Gastrocnemius medialis (tissue), 4 donors: ENCODE measurements at regions not wholly inside any gene's neighbourhood (a gene's known extent, or its start where the extent isn't known, plus 50 kb on each side); places are given as distances from the start of the nearest gene placed in this dataset.
"Not testable (repeated sequence)": the region's sequence is repeated elsewhere in the genome, so short reads cannot be mapped to it uniquely, and the experiment has no call there.

Experiments used
- ATAC-seq, 2 donors: fragments of 150-250 bp; one replicate each; pipeline ENCODE4 v1.9.1; 2016
- DNase-seq, 2 donors: peaks; one replicate each; pipeline ENCODE4 v3.0.0-alpha.2; 2019
- H3K27ac ChIP-seq, 4 donors: fragments of 200-600 bp; sonication (generic); 1 replicate in 1 of 4; 2 replicates in 3 of 4; pipeline ENCODE4 v1.5.1; 2016 to 2018; ENCODE audit warnings: mild to moderate bottlenecking in 2 of 4, moderate library complexity in 1 of 4
- H3K27me3 ChIP-seq, 3 donors: fragments of 200-600 bp; sonication (generic) in 2 of 3; 1 replicate in 1 of 3; 2 replicates in 2 of 3; pipeline versions ENCODE4 v1.5.1 to v1.6.0; 2016 to 2019; ENCODE audit warnings: mild to moderate bottlenecking in 1 of 3, moderate library complexity in 1 of 3
- H3K36me3 ChIP-seq, 2 donors: fragments of 200-600 bp; sonication (generic) in 1 of 2; one replicate each; pipeline ENCODE4 v1.5.1; 2017 to 2018
- H3K4me1 ChIP-seq, 2 donors: fragments of 200-600 bp; sonication (generic) in 1 of 2; one replicate each; pipeline ENCODE4 v1.5.1; 2016 to 2017; ENCODE audit warnings: mild to moderate bottlenecking in 2 of 2
- H3K4me3 ChIP-seq, 4 donors: fragments of 200-600 bp; sonication (generic) in 3 of 4; 1 replicate in 1 of 4; 2 replicates in 3 of 4; pipeline ENCODE4 v1.5.1; 2016 to 2019; ENCODE audit warnings: mild to moderate bottlenecking in 2 of 4
- H3K9me3 ChIP-seq, 3 donors: fragments of 200-600 bp; sonication (generic) in 2 of 3; 1 replicate in 1 of 3; 2 replicates in 2 of 3; pipeline ENCODE4 v1.5.1; 2016 to 2019
- POLR2A ChIP-seq, 2 donors: fragments of 450-650 bp; IDR thresholded peaks; one replicate each; pipeline ENCODE4 v1.6.1; 2017; ENCODE audit warnings: antibody characterized with exemption in 2 of 2, mild to moderate bottlenecking in 2 of 2, moderate library complexity in 2 of 2
- in situ Hi-C, 4 donors: fragments of 200-750 bp; cut with MboI; loops; one replicate each; pipeline versions ENCODE4 v1.15.0 to v1.8.0; 2017; ENCODE audit warnings: low sequenced_read_pairs in 4 of 4
- intact Hi-C: fragments of 100-400 bp; cut with DNase I; formaldehyde crosslinking; loops from one replicate; pipeline ENCODE4 v1.15.1; 2023; ENCODE audit warnings: low total_unique reads
- TF ChIP-seq, protein P1 (sequence below), 5 experiments: fragments of 450-650 bp in 3 of 5; fragments of 200-600 bp in 2 of 5; sonication (generic) in 2 of 5; IDR thresholded peaks in 4 of 5; conservative IDR thresholded peaks in 1 of 5; 1 replicate in 4 of 5; 2 replicates in 1 of 5; pipeline ENCODE4 v1.5.1; 2016 to 2019; ENCODE audit warnings: antibody characterized with exemption in 5 of 5, mild to moderate bottlenecking in 3 of 5, moderate library complexity in 3 of 5

DNA sequence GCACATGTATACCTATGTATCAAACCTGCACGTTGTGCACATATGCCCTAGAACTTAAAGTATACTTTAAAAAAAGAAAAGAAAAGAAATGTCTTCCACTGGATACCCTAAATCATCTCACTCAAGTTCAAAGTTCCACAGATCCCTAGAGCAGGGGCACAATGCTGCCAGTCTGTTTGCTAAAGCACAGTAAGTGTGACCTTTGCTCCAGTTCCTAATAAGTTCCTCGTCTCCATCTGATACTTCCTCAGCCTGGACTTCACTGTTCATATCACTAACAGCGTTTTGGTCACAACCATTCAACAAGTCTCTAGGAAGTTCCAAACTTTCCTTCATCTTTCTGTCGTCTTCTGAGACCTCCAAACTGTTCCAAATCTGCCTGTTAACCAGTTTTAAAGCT is 118.3 kb downstream of the BMP4 start:
- ATAC-seq: no peak

DNA sequence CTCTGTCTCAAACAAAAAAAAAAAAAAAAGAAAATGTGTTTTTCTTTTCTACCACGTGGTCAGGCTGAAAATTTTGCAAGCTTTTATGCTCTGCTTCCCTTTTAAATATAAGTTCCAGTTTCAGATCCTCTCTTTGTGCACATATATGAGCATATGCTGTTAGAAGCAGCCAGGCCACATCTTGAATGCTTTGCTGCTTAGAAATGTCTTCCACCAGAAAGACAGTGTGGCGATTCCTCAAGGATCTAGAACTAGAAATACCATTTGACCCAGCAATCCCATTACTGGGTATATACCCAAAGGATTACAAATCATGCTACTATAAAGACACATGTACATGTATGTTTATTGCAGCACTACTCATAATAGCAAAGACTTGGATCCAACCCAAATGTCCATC is 119.0 kb downstream of the BMP4 start:
- H3K36me3 ChIP-seq, H3K27ac ChIP-seq, H3K4me3 ChIP-seq, H3K9me3 ChIP-seq, ATAC-seq, DNase-seq, H3K4me1 ChIP-seq, H3K27me3 ChIP-seq, intact Hi-C loops, in situ Hi-C loops: not testable (repeated sequence)

More for the DNA sequence above, 118.3 kb downstream of the BMP4 start:
- H3K27me3 ChIP-seq: no peaks in the 10 kb centered on the region
- no peak overlapping the region for H3K27ac ChIP-seq
- intact Hi-C loops (no loop called here), in situ Hi-C loops (no loop called here)
- TF ChIP-seq, protein P1, sequence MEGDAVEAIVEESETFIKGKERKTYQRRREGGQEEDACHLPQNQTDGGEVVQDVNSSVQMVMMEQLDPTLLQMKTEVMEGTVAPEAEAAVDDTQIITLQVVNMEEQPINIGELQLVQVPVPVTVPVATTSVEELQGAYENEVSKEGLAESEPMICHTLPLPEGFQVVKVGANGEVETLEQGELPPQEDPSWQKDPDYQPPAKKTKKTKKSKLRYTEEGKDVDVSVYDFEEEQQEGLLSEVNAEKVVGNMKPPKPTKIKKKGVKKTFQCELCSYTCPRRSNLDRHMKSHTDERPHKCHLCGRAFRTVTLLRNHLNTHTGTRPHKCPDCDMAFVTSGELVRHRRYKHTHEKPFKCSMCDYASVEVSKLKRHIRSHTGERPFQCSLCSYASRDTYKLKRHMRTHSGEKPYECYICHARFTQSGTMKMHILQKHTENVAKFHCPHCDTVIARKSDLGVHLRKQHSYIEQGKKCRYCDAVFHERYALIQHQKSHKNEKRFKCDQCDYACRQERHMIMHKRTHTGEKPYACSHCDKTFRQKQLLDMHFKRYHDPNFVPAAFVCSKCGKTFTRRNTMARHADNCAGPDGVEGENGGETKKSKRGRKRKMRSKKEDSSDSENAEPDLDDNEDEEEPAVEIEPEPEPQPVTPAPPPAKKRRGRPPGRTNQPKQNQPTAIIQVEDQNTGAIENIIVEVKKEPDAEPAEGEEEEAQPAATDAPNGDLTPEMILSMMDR (IDR thresholded peaks at IDR 0.05 in 4 of 5, conservative IDR thresholded peaks at IDR 0.05 in 1 of 5): no peak
- no peak for TF ChIP-seq POLR2A (IDR thresholded peaks at IDR 0.05)
- no peaks in the 10 kb centered on the region for H3K9me3 ChIP-seq
- H3K4me1 ChIP-seq: no peaks in the 10 kb centered on the region
- no peaks in the 10 kb centered on the region for H3K36me3 ChIP-seq
- H3K4me3 ChIP-seq: no peak overlapping the region
- no peak for DNase-seq

DNA sequence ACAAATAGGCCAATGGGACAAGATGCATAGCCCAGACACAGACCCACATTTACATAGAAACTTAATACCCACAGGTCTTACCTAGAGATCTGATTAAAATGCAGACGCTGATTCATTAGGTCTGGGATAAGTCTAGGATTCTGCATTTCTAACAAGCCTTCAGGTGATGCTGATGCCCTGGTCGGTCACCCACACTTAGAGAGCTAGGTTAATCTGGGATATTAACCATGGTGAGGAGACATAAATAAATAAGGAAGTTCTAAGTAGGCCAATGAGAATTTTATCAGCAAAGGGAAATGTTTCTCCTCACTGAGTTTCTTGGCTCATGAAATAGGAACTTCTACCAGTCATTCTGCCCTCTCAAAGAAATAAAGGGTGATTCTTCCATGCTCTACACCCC is 120.1 kb downstream of the BMP4 start:
- Histone ChIP-seq H3K27me3 (no peaks in the 10 kb centered on the region), H3K4me3 (no peak overlapping the region), H3K4me1 (no peaks in the 10 kb centered on the region), H3K27ac (no peak overlapping the region), H3K9me3 (no peaks in the 10 kb centered on the region), H3K36me3 (no peaks in the 10 kb centered on the region)
- no peak for DNase-seq
- intact Hi-C loops: no loop called here
- TF ChIP-seq, protein P1 (IDR thresholded peaks at IDR 0.05 in 4 of 5, conservative IDR thresholded peaks at IDR 0.05 in 1 of 5): no peak
- TF ChIP-seq POLR2A (IDR thresholded peaks at IDR 0.05): no peak
- no peak for ATAC-seq
- in situ Hi-C loops: no loop called here

DNA sequence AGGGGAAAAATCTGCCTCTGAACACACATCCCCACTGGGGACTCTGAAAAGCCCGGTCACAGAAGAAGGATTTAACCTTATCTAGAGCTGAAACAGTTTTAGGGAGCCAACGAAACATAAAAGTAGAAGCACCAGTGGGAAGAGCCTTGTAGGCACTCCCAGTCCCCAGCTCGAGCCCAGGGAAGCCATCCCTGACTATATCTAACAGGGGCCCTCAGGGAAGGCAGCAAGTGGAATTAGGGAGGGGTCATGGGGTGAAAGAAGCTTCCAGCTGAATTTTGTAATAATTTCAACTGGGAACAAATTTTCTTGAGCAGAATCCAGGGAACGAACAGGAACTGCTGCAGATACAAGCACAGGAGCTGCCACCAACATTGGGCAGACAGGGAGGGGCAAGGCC is 127.8 kb downstream of the BMP4 start:
- H3K36me3 ChIP-seq: no peaks in the 10 kb centered on the region
- ATAC-seq: no peak
- H3K27me3 ChIP-seq: no peaks in the 10 kb centered on the region
- H3K27ac ChIP-seq: no peak overlapping the region
- no peak overlapping the region for H3K4me3 ChIP-seq
- H3K4me1 ChIP-seq: no peaks in the 10 kb centered on the region
- in situ Hi-C loops: no loop called here
- no peak for TF ChIP-seq POLR2A (IDR thresholded peaks at IDR 0.05)
- TF ChIP-seq, protein P1 (IDR thresholded peaks at IDR 0.05 in 4 of 5, conservative IDR thresholded peaks at IDR 0.05 in 1 of 5): no peak
- intact Hi-C loops: no loop called here
- H3K9me3 ChIP-seq: no peaks in the 10 kb centered on the region
- no peak for DNase-seq

DNA sequence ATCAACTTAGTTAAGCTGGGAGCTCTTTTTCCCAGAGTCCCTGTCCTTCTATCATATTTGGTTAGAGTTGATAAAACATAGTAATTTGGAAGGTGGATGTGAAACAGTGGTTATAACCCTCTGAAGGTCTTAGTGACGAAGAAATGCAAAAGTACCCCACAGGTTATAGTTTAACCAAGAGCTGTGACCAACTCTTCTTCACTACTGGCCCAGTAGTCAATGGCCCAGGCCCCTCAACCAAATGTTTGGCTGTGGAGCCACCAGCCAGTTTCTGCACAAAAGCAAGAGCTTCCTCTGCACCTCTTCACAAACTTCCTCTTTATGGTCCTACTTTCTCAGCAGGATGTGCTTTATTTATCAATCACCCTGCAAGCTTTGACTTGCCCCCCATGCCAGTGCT is 132.6 kb downstream of the BMP4 start:
- Histone ChIP-seq H3K36me3 (no peaks in the 10 kb centered on the region), H3K27ac (no peak overlapping the region), H3K9me3 (no peaks in the 10 kb centered on the region), H3K4me1 (no peaks in the 10 kb centered on the region), H3K4me3 (no peak overlapping the region), H3K27me3 (no peaks in the 10 kb centered on the region)
- intact Hi-C loops: no loop called here
- TF ChIP-seq POLR2A (IDR thresholded peaks at IDR 0.05): no peak
- TF ChIP-seq, protein P1 (IDR thresholded peaks at IDR 0.05 in 4 of 5, conservative IDR thresholded peaks at IDR 0.05 in 1 of 5): no peak
- DNase-seq (no peak), ATAC-seq (no peak)
- in situ Hi-C loops: no loop called here
